ENCODE measurements at regions not wholly inside any gene's neighbourhood (a gene's known extent, or its start where the extent isn't known, plus 50 kb on each side); places are given as distances from the start of the nearest gene placed in this dataset.

DNA sequence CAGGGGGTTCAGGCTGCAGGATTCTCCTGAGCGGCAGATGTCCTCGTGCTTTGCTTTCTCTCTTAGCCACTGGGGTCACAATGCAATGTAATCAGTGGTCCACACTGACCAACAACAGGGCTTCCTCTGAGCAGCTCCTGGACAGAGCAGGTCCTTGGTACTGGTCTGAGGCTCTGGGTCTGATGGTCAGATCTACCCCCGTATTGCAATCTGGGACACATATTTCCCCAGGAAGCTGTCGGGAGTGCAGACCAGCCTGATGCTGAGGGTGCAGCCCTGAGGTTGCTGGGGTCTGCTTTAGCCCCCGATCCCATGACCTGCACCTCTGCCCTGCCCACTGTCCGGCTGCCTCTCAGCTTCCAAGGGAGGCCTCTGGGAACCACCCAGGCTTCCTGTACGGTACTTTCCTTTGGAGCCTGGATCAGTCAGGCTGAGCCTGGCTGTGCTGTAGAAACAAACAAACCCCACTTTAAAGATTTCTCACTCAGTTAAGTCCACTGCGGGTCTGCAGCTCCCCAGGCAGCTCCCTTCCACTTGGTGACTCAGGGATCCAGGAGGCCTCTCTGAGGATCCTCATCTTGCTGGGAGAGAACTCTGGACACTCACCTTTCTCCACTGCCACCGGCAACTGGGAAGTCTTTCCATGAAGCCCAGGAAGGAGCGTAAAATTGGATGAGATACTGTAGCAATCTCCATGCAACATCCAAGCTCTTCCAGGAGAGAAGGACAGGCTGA is 1046.6 kb downstream of the TBC1D22A start:
- DNase-seq (ENCODE audit: low read depth in 2 of 2): no peak

DNA sequence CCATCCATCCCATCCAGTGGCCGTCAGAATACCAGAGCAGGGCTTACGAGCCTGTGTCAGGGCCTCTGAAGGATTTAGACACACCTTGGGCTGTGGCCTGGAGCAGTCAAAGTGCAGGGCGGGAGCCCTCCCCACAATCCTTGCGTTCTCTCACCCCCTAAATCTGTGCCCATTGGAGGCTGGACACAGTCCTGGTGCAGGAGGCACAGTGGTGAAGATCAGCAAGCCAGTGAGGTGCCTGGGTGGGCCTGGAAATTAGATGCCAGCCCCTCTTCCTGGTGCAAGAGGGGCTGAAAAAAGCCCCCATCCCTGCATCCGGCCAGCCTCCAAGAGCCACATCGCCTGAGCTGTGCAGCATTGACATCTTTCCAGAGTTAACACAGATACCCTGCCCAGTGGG is 1045.8 kb downstream of the TBC1D22A start:
- no peak for DNase-seq (ENCODE audit: low read depth in 2 of 2)

DNA sequence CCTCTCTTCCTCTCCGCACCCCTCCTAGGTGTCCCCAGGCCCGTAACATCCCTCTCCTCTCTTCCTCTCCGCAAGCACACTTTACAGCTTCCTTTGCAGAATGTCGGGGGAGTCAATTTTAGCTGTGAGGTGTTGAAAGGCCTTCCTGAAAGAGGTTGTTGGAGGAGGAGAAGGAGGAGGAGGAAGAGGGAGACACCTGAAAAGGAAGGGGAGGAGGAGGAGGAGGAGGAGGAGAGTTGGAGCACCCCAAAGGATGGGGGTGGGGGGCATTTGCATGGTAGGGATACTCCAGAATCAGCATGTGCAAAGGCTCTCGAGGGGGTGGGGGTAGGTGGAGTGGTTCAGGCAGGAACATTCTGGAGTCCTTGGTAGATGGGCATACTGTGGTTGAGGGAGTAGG is 1045.1 kb downstream of the TBC1D22A start:
- no peak for DNase-seq (ENCODE audit: low read depth in 2 of 2)

GRCh38 chr22:47806894-47807293 is 1044.4 kb downstream of the TBC1D22A start:
- DNase-seq (ENCODE audit: low read depth in 2 of 2): no peak

GRCh38 chr22:47805394-47805935 is 1043.0 kb downstream of the TBC1D22A start:
- no peak for DNase-seq (ENCODE audit: low read depth in 2 of 2)

- no peak for DNase-seq (ENCODE audit: low read depth in 2 of 2)
These were observed 1041.8 kb downstream of the TBC1D22A start for GRCh38 chr22:47804281-47804680.

- no peak for DNase-seq (ENCODE audit: low read depth in 2 of 2)
These were observed 1040.0 kb downstream of the TBC1D22A start for GRCh38 chr22:47802421-47802820.

- no peak for DNase-seq (ENCODE audit: low read depth in 2 of 2)
These were observed 1039.2 kb downstream of the TBC1D22A start for GRCh38 chr22:47801541-47802245.

GRCh38 chr22:47798229-47798628 is 1035.8 kb downstream of the TBC1D22A start:
- DNase-seq (ENCODE audit: low read depth in 2 of 2): no peak

DNA sequence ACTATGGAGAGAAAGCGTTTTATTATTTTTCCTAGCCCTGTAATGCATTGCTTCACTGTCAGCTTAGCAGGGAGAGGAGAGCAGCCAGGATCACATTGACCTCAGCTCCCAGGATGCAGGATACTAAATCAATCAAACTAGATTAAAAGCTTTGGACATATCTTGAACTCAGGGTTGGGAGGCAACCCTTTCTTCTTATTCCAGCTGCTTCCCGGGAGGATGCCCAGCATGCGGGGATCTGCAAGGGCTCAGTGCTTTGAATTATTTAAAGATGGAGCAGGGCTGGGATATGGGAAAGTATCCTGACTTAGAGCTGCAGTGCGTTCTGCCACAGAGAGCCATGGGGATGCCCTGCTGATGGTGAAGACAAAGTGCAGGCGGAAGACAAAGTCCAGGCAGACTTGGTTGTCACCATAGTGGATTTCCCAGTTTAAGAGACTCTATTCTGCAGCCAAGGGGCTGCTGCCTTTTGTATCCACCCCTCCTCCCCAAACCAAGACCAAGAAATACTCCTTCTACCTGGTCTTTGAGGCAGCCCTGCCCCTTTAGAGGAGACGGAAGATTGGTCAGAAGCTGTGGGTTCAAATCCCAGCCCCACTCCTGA is 1035.0 kb downstream of the TBC1D22A start:
- no peak for DNase-seq (ENCODE audit: low read depth in 2 of 2)

- no peak for DNase-seq (ENCODE audit: low read depth in 2 of 2)
These were observed 1033.9 kb downstream of the TBC1D22A start for GRCh38 chr22:47796128-47796908.

- no peak for DNase-seq (ENCODE audit: low read depth in 2 of 2)
These were observed 1033.2 kb downstream of the TBC1D22A start for GRCh38 chr22:47795477-47796127.

DNA sequence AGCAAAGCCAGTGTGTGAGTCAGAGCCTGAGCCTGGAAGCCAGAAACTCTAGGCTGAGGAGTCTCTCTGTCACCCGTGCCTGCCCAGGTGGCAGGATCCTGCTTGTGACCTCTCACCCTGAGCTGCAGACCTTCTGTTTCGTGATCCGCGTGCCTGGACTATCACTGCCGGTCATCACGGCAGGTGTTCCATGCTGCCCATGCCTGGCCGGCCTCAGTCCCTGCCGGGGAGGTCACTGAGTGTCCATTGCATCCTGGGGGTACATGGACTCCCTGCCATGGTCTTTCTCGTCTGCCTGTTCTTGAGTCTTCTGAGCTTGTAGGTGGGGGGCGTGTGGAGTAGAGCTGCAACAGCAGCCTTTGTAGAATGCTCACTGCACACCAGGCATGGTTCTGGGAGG is 1032.4 kb downstream of the TBC1D22A start:
- no peak for DNase-seq (ENCODE audit: low read depth in 2 of 2)

- DNase-seq (ENCODE audit: low read depth in 2 of 2): no peak
These were observed 1031.1 kb downstream of the TBC1D22A start for GRCh38 chr22:47793304-47794101.

DNA sequence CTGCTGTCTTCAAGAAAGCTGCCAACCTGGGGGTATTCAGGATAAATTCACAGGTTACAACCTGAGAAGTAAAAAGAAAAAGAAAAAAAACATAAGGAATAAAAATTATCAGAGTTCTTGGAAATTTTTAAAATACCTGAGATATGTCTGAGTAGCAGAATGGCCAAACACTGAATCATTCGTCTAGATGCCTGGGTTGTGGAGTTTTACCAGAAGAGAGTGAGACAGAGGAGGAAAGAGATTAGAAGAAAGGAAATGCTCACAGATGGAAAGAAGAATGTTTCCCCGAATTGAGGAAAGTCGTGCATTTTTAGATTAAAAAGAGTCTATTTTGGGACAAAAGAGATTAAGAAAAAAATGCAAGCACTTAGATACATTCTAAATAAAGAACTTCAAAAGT is 1026.7 kb downstream of the TBC1D22A start:
- no peak for DNase-seq (ENCODE audit: low read depth in 2 of 2)

DNA sequence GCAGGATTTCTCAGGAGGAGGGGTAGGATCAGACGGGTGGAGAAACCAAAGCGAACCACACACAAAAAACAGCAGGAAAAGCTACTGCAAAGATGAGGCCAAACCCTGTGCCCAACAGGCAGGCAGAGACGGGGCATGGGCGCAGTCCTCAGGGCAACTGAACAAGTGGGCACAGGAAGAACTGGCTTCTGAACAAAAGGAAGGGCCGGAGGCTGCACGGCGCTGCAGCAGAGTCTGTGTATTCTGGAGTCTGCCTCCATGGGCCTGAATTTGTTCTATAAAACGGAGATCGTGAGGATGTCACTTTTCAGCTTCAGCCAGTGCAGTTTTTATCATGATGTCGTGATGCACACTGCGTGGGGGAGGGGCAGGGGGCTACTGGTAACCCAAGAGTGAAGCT is 1026.0 kb downstream of the TBC1D22A start:
- DNase-seq (ENCODE audit: low read depth in 2 of 2): no peak

GRCh38 chr22:47787501-47788227 is 1025.2 kb downstream of the TBC1D22A start:
- DNase-seq (ENCODE audit: low read depth in 2 of 2): no peak

- DNase-seq (ENCODE audit: low read depth in 2 of 2): no peak
These were observed 1024.3 kb downstream of the TBC1D22A start for GRCh38 chr22:47786650-47787290.

- DNase-seq (ENCODE audit: low read depth in 2 of 2): no peak
These were observed 1022.5 kb downstream of the TBC1D22A start for GRCh38 chr22:47784991-47785390.

Measured in dermis microvascular lymphatic vessel endothelial cell (primary cell).